ENCODE measurements at regions not wholly inside any gene's neighbourhood (a gene's known extent, or its start where the extent isn't known, plus 50 kb on each side); places are given as distances from the start of the nearest gene placed in this dataset.

GRCh38 chrX:140273921-140274320 lies 230.9 kb downstream of the SOX3 start:
- Histone ChIP-seq H3K27me3 (ENCODE audit: control insufficient read depth in 2 of 2, insufficient read depth in 2 of 2, low read length in 2 of 2) (no peaks in the 10 kb centered on the region), H3K9ac (replicated peaks; ENCODE audit: extremely low read depth, insufficient read depth, low read length) (no peak overlapping the region), H3K4me1 (ENCODE audit: control insufficient read depth, extremely low read depth, insufficient read depth, low read length) (no peaks in the 10 kb centered on the region), H4K20me1 (replicated peaks; ENCODE audit: control insufficient read depth, extremely low read depth, insufficient read depth, low read length) (no peaks in the 10 kb centered on the region), H3K4me2 (ENCODE audit: insufficient read depth, low read length) (no peak overlapping the region), H2AFZ (ENCODE audit: low read depth, low read length) (no peak overlapping the region), H3K9me1 (replicated peaks; ENCODE audit: control insufficient read depth, extremely low read depth, insufficient read depth, low read length) (no peaks in the 10 kb centered on the region), H3K79me2 (ENCODE audit: control insufficient read depth, insufficient read depth, low read length) (no peaks in the 10 kb centered on the region), H3K36me3 (ENCODE audit: control insufficient read depth in 2 of 2, extremely low read depth in 1 of 2, insufficient read depth in 2 of 2, low read length in 2 of 2) (no peaks in the 10 kb centered on the region), H3K9me3 (replicated peaks; ENCODE audit: control insufficient read depth, insufficient read depth, low read length) (no peaks in the 10 kb centered on the region), H3K27ac (ENCODE audit: insufficient read depth, low read depth, low read length) (no peak overlapping the region), H3K4me3 (replicated peaks in 1 of 3; ENCODE audit: insufficient read depth in 1 of 3, low read depth in 1 of 3, low read length in 3 of 3) (no peak overlapping the region)
- intact Hi-C loops (cut with micrococcal nuclease) (no loop called here), dilution Hi-C loops (cut with MboI; ENCODE audit: extremely low pct_ligation_motif_present, low sequenced_read_pairs) (no loop called here)
- TF ChIP-seq, protein P1, sequence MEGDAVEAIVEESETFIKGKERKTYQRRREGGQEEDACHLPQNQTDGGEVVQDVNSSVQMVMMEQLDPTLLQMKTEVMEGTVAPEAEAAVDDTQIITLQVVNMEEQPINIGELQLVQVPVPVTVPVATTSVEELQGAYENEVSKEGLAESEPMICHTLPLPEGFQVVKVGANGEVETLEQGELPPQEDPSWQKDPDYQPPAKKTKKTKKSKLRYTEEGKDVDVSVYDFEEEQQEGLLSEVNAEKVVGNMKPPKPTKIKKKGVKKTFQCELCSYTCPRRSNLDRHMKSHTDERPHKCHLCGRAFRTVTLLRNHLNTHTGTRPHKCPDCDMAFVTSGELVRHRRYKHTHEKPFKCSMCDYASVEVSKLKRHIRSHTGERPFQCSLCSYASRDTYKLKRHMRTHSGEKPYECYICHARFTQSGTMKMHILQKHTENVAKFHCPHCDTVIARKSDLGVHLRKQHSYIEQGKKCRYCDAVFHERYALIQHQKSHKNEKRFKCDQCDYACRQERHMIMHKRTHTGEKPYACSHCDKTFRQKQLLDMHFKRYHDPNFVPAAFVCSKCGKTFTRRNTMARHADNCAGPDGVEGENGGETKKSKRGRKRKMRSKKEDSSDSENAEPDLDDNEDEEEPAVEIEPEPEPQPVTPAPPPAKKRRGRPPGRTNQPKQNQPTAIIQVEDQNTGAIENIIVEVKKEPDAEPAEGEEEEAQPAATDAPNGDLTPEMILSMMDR (IDR thresholded peaks at IDR 0.05; ENCODE audit: extremely low read depth in 1 of 2, insufficient read depth in 1 of 2, low read depth in 1 of 2, low read length in 2 of 2) = no peak
- TF ChIP-seq, protein P2, sequence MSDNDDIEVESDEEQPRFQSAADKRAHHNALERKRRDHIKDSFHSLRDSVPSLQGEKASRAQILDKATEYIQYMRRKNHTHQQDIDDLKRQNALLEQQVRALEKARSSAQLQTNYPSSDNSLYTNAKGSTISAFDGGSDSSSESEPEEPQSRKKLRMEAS (IDR thresholded peaks at IDR 0.05; ENCODE audit: insufficient read depth, insufficient read length) = no peak
- TF ChIP-seq GATA2 (IDR thresholded peaks at IDR 0.05; ENCODE audit: insufficient read depth, insufficient read length, low read depth, low read length) (no peak), FOS (IDR thresholded peaks at IDR 0.05; ENCODE audit: borderline replicate concordance, insufficient read depth, low read length) (no peak), EZH2 (IDR thresholded peaks at IDR 0.05; ENCODE audit: borderline replicate concordance, low read depth, low read length, severe bottlenecking) (no peak), MYC (IDR thresholded peaks at IDR 0.05; ENCODE audit: low read depth, low read length) (no peak), JUN (IDR thresholded peaks at IDR 0.05; ENCODE audit: borderline replicate concordance, insufficient read depth, insufficient read length, low read depth) (no peak), POLR2A (IDR thresholded peaks at IDR 0.05; ENCODE audit: low read depth, low read length) (no peak), POLR2AphosphoS5 (IDR thresholded peaks at IDR 0.05; ENCODE audit: insufficient read depth, low read depth, low read length) (no peak)
- FAIRE-seq (no peak), DNase-seq (ENCODE audit: low read depth, low spot score) (no peak)
- POLR2A ChIA-PET = no interaction called here
- CTCF ChIA-PET = no interaction called here
- no TSS peak for BruUV-seq (replicated peaks)

All from endothelial cell of umbilical vein (primary cell).